ENCODE measurements at regions not wholly inside any gene's neighbourhood (a gene's known extent, or its start where the extent isn't known, plus 50 kb on each side); places are given as distances from the start of the nearest gene placed in this dataset.

DNA sequence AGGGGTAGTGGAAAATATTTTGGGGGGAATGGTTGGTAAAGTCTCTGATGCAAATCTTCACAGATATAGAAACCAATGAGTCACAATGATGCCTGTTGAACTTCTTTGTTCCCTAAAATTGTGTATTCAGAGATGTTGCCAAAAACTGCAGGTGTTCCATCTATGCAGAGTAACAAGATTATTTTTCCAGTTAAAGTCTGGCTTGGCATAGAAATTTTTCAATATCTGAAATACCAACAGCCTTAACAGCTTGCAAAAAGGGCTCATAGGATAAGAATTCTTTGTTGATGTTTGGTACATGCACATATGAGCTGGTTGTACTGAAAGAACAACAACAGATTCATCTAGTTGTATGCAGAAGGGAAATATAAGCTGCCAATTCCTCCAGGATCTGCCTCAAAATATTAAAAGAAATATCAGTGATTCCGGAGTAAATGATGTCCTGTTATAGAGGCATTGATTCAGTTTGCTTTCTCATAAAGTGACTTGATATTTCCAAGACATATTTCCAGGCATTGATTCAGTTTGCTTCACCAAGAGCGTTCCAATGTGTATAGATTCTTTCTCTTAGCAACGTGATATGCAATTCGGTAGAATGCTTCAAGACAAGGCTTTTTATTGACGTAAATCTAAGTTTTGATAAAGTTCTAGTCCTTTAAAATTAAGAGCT, 564.4 kb downstream of the TMA16 start:
- 57 to 63% methylated on average over 5 of the region's 5 CpGs for WGBS, 2 donors
- intact Hi-C loops (cut with DNase I), result no loop called here
- H3K4me3 ChIP-seq, result no peak overlapping the region
- no peak for DNase-seq
- no peaks in the 10 kb centered on the region for H3K27me3 ChIP-seq
- no peaks in the 10 kb centered on the region for H3K36me3 ChIP-seq (replicated peaks in 1 of 2; ENCODE audit: insufficient read depth in 1 of 2, low read depth in 2 of 2)
- no peaks in the 10 kb centered on the region for H3K9me3 ChIP-seq
- H3K27ac ChIP-seq, result no peak overlapping the region
- H3K4me1 ChIP-seq, result no peaks in the 10 kb centered on the region
- no peak for ATAC-seq
- TF ChIP-seq, protein P1, sequence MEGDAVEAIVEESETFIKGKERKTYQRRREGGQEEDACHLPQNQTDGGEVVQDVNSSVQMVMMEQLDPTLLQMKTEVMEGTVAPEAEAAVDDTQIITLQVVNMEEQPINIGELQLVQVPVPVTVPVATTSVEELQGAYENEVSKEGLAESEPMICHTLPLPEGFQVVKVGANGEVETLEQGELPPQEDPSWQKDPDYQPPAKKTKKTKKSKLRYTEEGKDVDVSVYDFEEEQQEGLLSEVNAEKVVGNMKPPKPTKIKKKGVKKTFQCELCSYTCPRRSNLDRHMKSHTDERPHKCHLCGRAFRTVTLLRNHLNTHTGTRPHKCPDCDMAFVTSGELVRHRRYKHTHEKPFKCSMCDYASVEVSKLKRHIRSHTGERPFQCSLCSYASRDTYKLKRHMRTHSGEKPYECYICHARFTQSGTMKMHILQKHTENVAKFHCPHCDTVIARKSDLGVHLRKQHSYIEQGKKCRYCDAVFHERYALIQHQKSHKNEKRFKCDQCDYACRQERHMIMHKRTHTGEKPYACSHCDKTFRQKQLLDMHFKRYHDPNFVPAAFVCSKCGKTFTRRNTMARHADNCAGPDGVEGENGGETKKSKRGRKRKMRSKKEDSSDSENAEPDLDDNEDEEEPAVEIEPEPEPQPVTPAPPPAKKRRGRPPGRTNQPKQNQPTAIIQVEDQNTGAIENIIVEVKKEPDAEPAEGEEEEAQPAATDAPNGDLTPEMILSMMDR (IDR thresholded peaks at IDR 0.05), result no peak
- TF ChIP-seq POLR2A (IDR thresholded peaks at IDR 0.05), result no peak

- WGBS, 2 donors, result 43 to 45% methylated on average over 3 of the region's 3 CpGs
- H3K36me3 ChIP-seq (replicated peaks in 1 of 2; ENCODE audit: insufficient read depth in 1 of 2, low read depth in 2 of 2), result no peaks in the 10 kb centered on the region
- H3K27ac ChIP-seq, result no peak overlapping the region
- no peaks in the 10 kb centered on the region for H3K9me3 ChIP-seq
- no peak for TF ChIP-seq POLR2A (IDR thresholded peaks at IDR 0.05)
- TF ChIP-seq, protein P1 (IDR thresholded peaks at IDR 0.05), result no peak
- no peaks in the 10 kb centered on the region for H3K4me1 ChIP-seq
- DNase-seq (no peak), ATAC-seq (no peak)
- H3K4me3 ChIP-seq, result no peak overlapping the region
- intact Hi-C loops (cut with DNase I), result no loop called here
- H3K27me3 ChIP-seq, result no peaks in the 10 kb centered on the region
Observed at GRCh38 chr4:164060456-164060855, 566.0 kb downstream of the TMA16 start.

DNA sequence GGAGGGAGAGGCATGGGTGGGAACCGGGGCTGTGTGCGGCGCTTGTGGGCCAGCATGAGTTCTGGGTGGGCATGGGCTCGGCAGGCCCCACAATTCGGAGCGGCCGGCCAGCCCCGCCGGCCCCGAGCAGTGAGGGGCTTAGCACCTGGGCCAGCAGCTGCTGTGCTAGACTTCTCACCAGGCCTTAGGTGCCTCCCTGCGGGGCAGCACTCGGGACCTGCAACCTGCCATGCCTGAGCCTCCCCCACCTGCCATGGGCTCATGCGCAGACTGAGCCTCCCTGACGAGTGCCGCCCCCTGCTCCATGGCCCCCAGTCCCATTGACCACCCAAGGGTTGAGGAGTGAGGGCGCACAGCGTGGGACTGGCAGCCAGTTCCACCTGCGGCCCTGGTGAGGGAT, 573.9 kb downstream of the TMA16 start:
- TF ChIP-seq, protein P1 (IDR thresholded peaks at IDR 0.05), result no peak
- TF ChIP-seq POLR2A (IDR thresholded peaks at IDR 0.05), result no peak
- no peak overlapping the region for H3K4me3 ChIP-seq
- H3K4me1 ChIP-seq, result no peaks in the 10 kb centered on the region
- no peaks in the 10 kb centered on the region for H3K9me3 ChIP-seq
- intact Hi-C loops (cut with DNase I), result no loop called here
- WGBS, 2 donors, result 87 to 92% methylated on average over 11 to 13 of the region's 18 CpGs
- no peak for DNase-seq
- no peaks in the 10 kb centered on the region for H3K27me3 ChIP-seq
- no peaks in the 10 kb centered on the region for H3K36me3 ChIP-seq (replicated peaks in 1 of 2; ENCODE audit: insufficient read depth in 1 of 2, low read depth in 2 of 2)
- H3K27ac ChIP-seq, result no peak overlapping the region
- ATAC-seq, result no peak

DNA sequence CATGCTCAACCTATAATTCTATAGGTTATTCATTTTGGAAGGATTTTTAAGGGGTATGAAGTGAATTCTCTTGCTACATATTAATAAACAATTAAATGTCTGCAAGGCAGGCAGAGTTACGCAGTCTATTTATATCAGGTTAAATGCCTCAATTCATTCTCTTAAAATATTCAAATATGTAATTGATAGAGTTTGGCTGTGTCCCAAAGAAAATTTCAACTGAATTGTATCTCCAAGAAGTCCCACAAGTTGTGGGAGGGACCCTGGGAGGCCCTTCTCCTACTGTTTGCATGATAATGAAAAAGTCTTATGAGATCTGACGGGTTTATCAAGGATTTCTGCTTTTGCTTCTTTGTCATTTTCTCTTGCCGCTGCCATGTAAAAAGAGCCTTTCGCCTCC, 576.1 kb downstream of the TMA16 start:
- WGBS, 2 donors, result 69 to 80% methylated on average over 4 of the region's 4 CpGs
- Histone ChIP-seq H3K9me3 (no peaks in the 10 kb centered on the region), H3K27ac (no peak overlapping the region), H3K4me3 (no peak overlapping the region), H3K4me1 (no peaks in the 10 kb centered on the region), H3K36me3 (replicated peaks in 1 of 2; ENCODE audit: insufficient read depth in 1 of 2, low read depth in 2 of 2) (no peaks in the 10 kb centered on the region), H3K27me3 (no peaks in the 10 kb centered on the region)
- intact Hi-C loops (cut with DNase I), result no loop called here
- no peak for ATAC-seq
- DNase-seq, result no peak
- no peak for TF ChIP-seq POLR2A (IDR thresholded peaks at IDR 0.05)
- TF ChIP-seq, protein P1 (IDR thresholded peaks at IDR 0.05), result no peak

GRCh38 chr4:164081371-164081770, 586.9 kb downstream of the TMA16 start:
- no peaks in the 10 kb centered on the region for H3K36me3 ChIP-seq (replicated peaks in 1 of 2; ENCODE audit: insufficient read depth in 1 of 2, low read depth in 2 of 2)
- DNase-seq, result no peak
- no peaks in the 10 kb centered on the region for H3K4me1 ChIP-seq
- H3K9me3 ChIP-seq, result no peaks in the 10 kb centered on the region
- intact Hi-C loops (cut with DNase I), result no loop called here
- ATAC-seq, result no peak
- 40 to 57% methylated on average over 1 of the region's 1 CpG for WGBS, 2 donors
- no peak overlapping the region for H3K27ac ChIP-seq
- H3K27me3 ChIP-seq, result no peaks in the 10 kb centered on the region
- no peak overlapping the region for H3K4me3 ChIP-seq
- TF ChIP-seq, protein P1 (IDR thresholded peaks at IDR 0.05), result no peak
- no peak for TF ChIP-seq POLR2A (IDR thresholded peaks at IDR 0.05)

Measured in body of pancreas (tissue), 4 donors.